ENCODE measurements at regions not wholly inside any gene's neighbourhood (a gene's known extent, or its start where the extent isn't known, plus 50 kb on each side); places are given as distances from the start of the nearest gene placed in this dataset.

- 30% methylated on average over 2 of the region's 2 CpGs for WGBS
- intact Hi-C loops (cut with DNase I) = no loop called here
- H3K4me1 ChIP-seq (replicated peaks) = no peaks in the 10 kb centered on the region
- H3K4me3 ChIP-seq = no peak overlapping the region
- H3K36me3 ChIP-seq = no peaks in the 10 kb centered on the region
- no peaks in the 10 kb centered on the region for H3K9me3 ChIP-seq
- no peak for TF ChIP-seq CTCF (IDR thresholded peaks at IDR 0.05)
- no peak for TF ChIP-seq POLR2AphosphoS5 (IDR thresholded peaks at IDR 0.05)
- no peak for TF ChIP-seq POLR2A (IDR thresholded peaks at IDR 0.05)
- H3K27ac ChIP-seq = no peak overlapping the region
- H3K27me3 ChIP-seq (replicated peaks; ENCODE audit: insufficient read depth) = no peaks in the 10 kb centered on the region
- no peak for DNase-seq (ENCODE audit: low spot score)
Measured at GRCh38 chr4:32073542-32073941, 1353.4 kb downstream of the PCDH7 start.

GRCh38 chr4:32087211-32087610, 1367.0 kb downstream of the PCDH7 start:
- TF ChIP-seq POLR2A (IDR thresholded peaks at IDR 0.05) (no peak), POLR2AphosphoS5 (IDR thresholded peaks at IDR 0.05) (no peak), CTCF (IDR thresholded peaks at IDR 0.05) (no peak)
- H3K4me1 ChIP-seq (replicated peaks) = no peaks in the 10 kb centered on the region
- H3K4me3 ChIP-seq = no peak overlapping the region
- intact Hi-C loops (cut with DNase I) = no loop called here
- no peaks in the 10 kb centered on the region for H3K36me3 ChIP-seq
- H3K9me3 ChIP-seq = no peaks in the 10 kb centered on the region
- 78% methylated on average over 2 of the region's 2 CpGs for WGBS
- H3K27ac ChIP-seq = no peak overlapping the region
- no peak for DNase-seq (ENCODE audit: low spot score)
- H3K27me3 ChIP-seq (replicated peaks; ENCODE audit: insufficient read depth) = no peaks in the 10 kb centered on the region

GRCh38 chr4:32094987-32095386, 1374.8 kb downstream of the PCDH7 start:
- Histone ChIP-seq H3K4me1 (replicated peaks) (no peaks in the 10 kb centered on the region), H3K27ac (no peak overlapping the region)

GRCh38 chr4:32102896-32103295, 1382.7 kb downstream of the PCDH7 start:
- TF ChIP-seq CTCF (IDR thresholded peaks at IDR 0.05) (no peak), POLR2A (IDR thresholded peaks at IDR 0.05) (no peak), POLR2AphosphoS5 (IDR thresholded peaks at IDR 0.05) (no peak)
- H3K4me1 ChIP-seq (replicated peaks) = no peaks in the 10 kb centered on the region
- no peaks in the 10 kb centered on the region for H3K36me3 ChIP-seq
- no peaks in the 10 kb centered on the region for H3K27me3 ChIP-seq (replicated peaks; ENCODE audit: insufficient read depth)
- no peak overlapping the region for H3K27ac ChIP-seq
- intact Hi-C loops (cut with DNase I) = no loop called here
- 83% methylated on average over 1 of the region's 1 CpG for WGBS
- H3K9me3 ChIP-seq = no peaks in the 10 kb centered on the region
- no peak overlapping the region for H3K4me3 ChIP-seq
- no peak for DNase-seq (ENCODE audit: low spot score)

More at GRCh38 chr4:32094987-32095386, 1374.8 kb downstream of the PCDH7 start:
- Histone ChIP-seq H3K27me3 (replicated peaks; ENCODE audit: insufficient read depth) (no peaks in the 10 kb centered on the region), H3K36me3 (no peaks in the 10 kb centered on the region), H3K9me3 (no peaks in the 10 kb centered on the region), H3K4me3 (no peak overlapping the region)
- no peak for DNase-seq (ENCODE audit: low spot score)
- 100% methylated on average over 2 of the region's 2 CpGs for WGBS
- intact Hi-C loops (cut with DNase I) = no loop called here
- no peak for TF ChIP-seq POLR2A (IDR thresholded peaks at IDR 0.05)
- TF ChIP-seq POLR2AphosphoS5 (IDR thresholded peaks at IDR 0.05) = no peak
- TF ChIP-seq CTCF (IDR thresholded peaks at IDR 0.05) = no peak

GRCh38 chr4:32106767-32107166, 1386.6 kb downstream of the PCDH7 start:
- no peaks in the 10 kb centered on the region for H3K9me3 ChIP-seq
- H3K4me1 ChIP-seq (replicated peaks) = no peaks in the 10 kb centered on the region
- no peaks in the 10 kb centered on the region for H3K36me3 ChIP-seq
- 94% methylated on average over 3 of the region's 3 CpGs for WGBS
- no peak for DNase-seq (ENCODE audit: low spot score)
- H3K27me3 ChIP-seq (replicated peaks; ENCODE audit: insufficient read depth) = no peaks in the 10 kb centered on the region
- intact Hi-C loops (cut with DNase I) = no loop called here
- no peak for TF ChIP-seq POLR2A (IDR thresholded peaks at IDR 0.05)
- TF ChIP-seq POLR2AphosphoS5 (IDR thresholded peaks at IDR 0.05) = no peak
- no peak for TF ChIP-seq CTCF (IDR thresholded peaks at IDR 0.05)
- H3K4me3 ChIP-seq = no peak overlapping the region
- H3K27ac ChIP-seq = no peak overlapping the region
